H1 (cell line): ENCODE measurements at regions not wholly inside any gene's neighbourhood (a gene's known extent, or its start where the extent isn't known, plus 50 kb on each side); places are given as distances from the start of the nearest gene placed in this dataset.

ENCODE experiments used
- CTCF ChIA-PET: fragments of 300-600 bp; sonication (Branson Sonifier 250); formaldehyde crosslinking; loops from one replicate; lab custom pipeline; 2021; ENCODE audit not compliant: partially characterized antibody; lab: Charles Lee
- POLR2A ChIA-PET: fragments of 300-600 bp; sonication (Branson Sonifier 250); formaldehyde crosslinking; loops from one replicate; lab custom pipeline; 2021; ENCODE audit warnings: inconsistent platforms; ENCODE audit not compliant: partially characterized antibody; lab: Charles Lee
- DNase-seq, 2 experiments: peaks; one replicate each; pipeline versions ENCODE4 v3.0.0 to v3.0.0-alpha.2; 2010 to 2022; ENCODE audit warnings: low spot score in 2 of 2, low read depth in 1 of 2, mixed read lengths in 1 of 2
- FAIRE-seq: peaks from 2 replicates; lab custom pipeline; 2011; peaks lifted over from hg19 to GRCh38; lab: Jason Lieb, UNC
- H2AFZ ChIP-seq: 2 replicates; pipeline ENCODE4 v1.8.1; 2012; ENCODE audit warnings: low read length, inconsistent platforms
- H2AK5ac ChIP-seq: 2 replicates; pipeline ENCODE4 v1.6.1; 2013; ENCODE audit warnings: low read depth, low read length
- H2BK120ac ChIP-seq: replicated peaks from 2 replicates; pipeline ENCODE3; 2013; ENCODE audit warnings: low read depth, low read length, inconsistent platforms
- H2BK12ac ChIP-seq: 2 replicates; pipeline ENCODE4 v1.6.1; 2013; ENCODE audit warnings: low read depth, low read length
- H2BK15ac ChIP-seq: 2 replicates; pipeline ENCODE4 v1.6.1; 2013; ENCODE audit warnings: low read length
- H2BK20ac ChIP-seq: 2 replicates; pipeline ENCODE4 v1.6.1; 2013; ENCODE audit warnings: low read length
- H2BK5ac ChIP-seq: 2 replicates; pipeline ENCODE4 v1.6.1; 2013; ENCODE audit warnings: low read depth, low read length
- H3K14ac ChIP-seq: 2 replicates; pipeline ENCODE4 v1.6.1; 2013; ENCODE audit warnings: inconsistent platforms; ENCODE audit not compliant: insufficient read length
- H3K18ac ChIP-seq: 2 replicates; pipeline ENCODE4 v1.6.1; 2013; ENCODE audit warnings: low read length; ENCODE audit errors: extremely low read depth
- H3K23ac ChIP-seq: 2 replicates; pipeline ENCODE4 v1.6.1; 2013; ENCODE audit warnings: inconsistent platforms; ENCODE audit not compliant: insufficient read length
- H3K23me2 ChIP-seq: 2 replicates; pipeline ENCODE4 v1.6.1; 2013; ENCODE audit warnings: low read depth, low read length
- H3K27ac ChIP-seq: 2 replicates; pipeline ENCODE4 v1.6.1; 2011; ENCODE audit warnings: low read depth, low read length, inconsistent platforms
- H3K27me3 ChIP-seq, 4 experiments: replicated peaks in 1 of 4; 1 replicate in 1 of 4; 2 replicates in 3 of 4; pipeline versions ENCODE4 v1.6.1 to v1.8.1; 2011 to 2013; ENCODE audit warnings: low read length in 3 of 4, mild to moderate bottlenecking in 3 of 4, inconsistent platforms in 2 of 4, mixed read lengths in 2 of 4, moderate library complexity in 1 of 4; ENCODE audit not compliant: control insufficient read depth in 3 of 4, insufficient read depth in 3 of 4; ENCODE audit errors: extremely low read depth in 1 of 4
- H3K36me3 ChIP-seq, 4 experiments: 2 replicates each; pipeline versions ENCODE4 v1.6.1 to v1.8.1; 2011 to 2013; ENCODE audit warnings: mild to moderate bottlenecking in 4 of 4, low read length in 3 of 4, moderate library complexity in 2 of 4, control low read depth in 1 of 4, inconsistent platforms in 1 of 4; ENCODE audit not compliant: insufficient read depth in 4 of 4, control insufficient read depth in 2 of 4
- H3K4ac ChIP-seq: replicated peaks from 2 replicates; pipeline ENCODE3; 2013; ENCODE audit warnings: low read length, low read depth, mixed read lengths, inconsistent platforms; ENCODE audit not compliant: insufficient read length
- H3K4me1 ChIP-seq, 4 experiments: replicated peaks in 1 of 4; 1 replicate in 1 of 4; 2 replicates in 3 of 4; pipeline versions ENCODE4 v1.6.1 to v1.8.1; 2011 to 2013; ENCODE audit warnings: low read length in 3 of 4, inconsistent platforms in 2 of 4, mixed read lengths in 1 of 4; ENCODE audit not compliant: insufficient read depth in 4 of 4, control insufficient read depth in 3 of 4
- H3K4me2 ChIP-seq, 2 experiments: 2 replicates each; pipeline versions ENCODE4 v1.6.1 to v1.8.1; 2011 to 2013; ENCODE audit warnings: low read depth in 2 of 2, low read length in 2 of 2, control low read depth in 1 of 2, inconsistent platforms in 1 of 2, mild to moderate bottlenecking in 1 of 2; ENCODE audit not compliant: insufficient read depth in 1 of 2
- H3K4me3 ChIP-seq, 4 experiments: fragments of 200-600, 300-600 bp in 1 of 4; sonication (generic), shearing (Covaris generic), sonication (Bioruptor Twin) in 1 of 4; 2 replicates each; pipeline versions ENCODE4 v1.5.1 to v1.8.1; 2011 to 2016; ENCODE audit warnings: low read length in 4 of 4, low read depth in 3 of 4, control low read depth in 2 of 4, inconsistent platforms in 2 of 4, mild to moderate bottlenecking in 2 of 4, mixed read lengths in 1 of 4, moderate library complexity in 1 of 4; ENCODE audit not compliant: insufficient read depth in 2 of 4; ENCODE audit errors: extremely low read depth in 1 of 4
- H3K56ac ChIP-seq: replicated peaks from 2 replicates; pipeline ENCODE3; 2013; ENCODE audit warnings: low read depth, mild to moderate bottlenecking, mixed read lengths, low read length, inconsistent platforms; ENCODE audit not compliant: insufficient read length
- H3K79me1 ChIP-seq: 2 replicates; pipeline ENCODE4 v1.6.1; 2013; ENCODE audit warnings: low read depth, low read length, control low read depth
- H3K79me2 ChIP-seq, 2 experiments: 2 replicates each; pipeline versions ENCODE4 v1.6.1 to v1.8.1; 2012 to 2013; ENCODE audit warnings: low read length in 2 of 2, mild to moderate bottlenecking in 2 of 2, inconsistent platforms in 1 of 2; ENCODE audit not compliant: insufficient read depth in 2 of 2, control insufficient read depth in 1 of 2
- H3K9ac ChIP-seq, 4 experiments: replicated peaks in 1 of 4; 1 replicate in 1 of 4; 2 replicates in 3 of 4; pipeline versions ENCODE4 v1.6.1 to v1.8.1; 2011 to 2013; ENCODE audit warnings: low read depth in 3 of 4, low read length in 3 of 4, control low read depth in 2 of 4, mild to moderate bottlenecking in 2 of 4, moderate library complexity in 2 of 4, inconsistent platforms in 1 of 4; ENCODE audit errors: extremely low read depth in 1 of 4
- H3K9me3 ChIP-seq, 2 experiments: 2 replicates each; pipeline versions ENCODE4 v1.6.1 to v1.8.1; 2012 to 2013; ENCODE audit warnings: mild to moderate bottlenecking in 2 of 2, moderate library complexity in 2 of 2, control low read depth in 1 of 2, inconsistent platforms in 1 of 2, low read depth in 1 of 2, low read length in 1 of 2, mixed read lengths in 1 of 2; ENCODE audit not compliant: insufficient read depth in 2 of 2
- H4K20me1 ChIP-seq, 2 experiments: replicated peaks in 1 of 2; 2 replicates each; pipeline versions ENCODE3 to v1.8.1; 2011 to 2013; ENCODE audit warnings: inconsistent platforms in 2 of 2, low read length in 2 of 2, mild to moderate bottlenecking in 1 of 2; ENCODE audit not compliant: insufficient read depth in 2 of 2, control insufficient read depth in 1 of 2
- H4K5ac ChIP-seq: 2 replicates; pipeline ENCODE4 v1.6.1; 2013; ENCODE audit warnings: low read length, low read depth, mixed read lengths, inconsistent platforms; ENCODE audit not compliant: insufficient read length
- H4K8ac ChIP-seq: 2 replicates; pipeline ENCODE4 v1.8.0; 2013; ENCODE audit warnings: mild to moderate bottlenecking, moderate library complexity, low read length, inconsistent platforms; ENCODE audit not compliant: insufficient read depth; ENCODE audit errors: extremely low read depth
- H4K91ac ChIP-seq: replicated peaks from 2 replicates; pipeline ENCODE3; 2013; ENCODE audit warnings: low read length, mixed read lengths, inconsistent platforms; ENCODE audit not compliant: insufficient read length
- CEBPB ChIP-seq: IDR thresholded peaks from 2 replicates; pipeline ENCODE4 v1.6.1; 2012; ENCODE audit warnings: low read depth, low read length
- EGR1 ChIP-seq: IDR thresholded peaks from 2 replicates; pipeline ENCODE4 v1.6.1; 2011; ENCODE audit warnings: low read depth, low read length, borderline replicate concordance
- EZH2 ChIP-seq: fragments of 200-600 bp; sonication (generic); IDR thresholded peaks from 2 replicates; pipeline ENCODE4 v1.7.1; 2012; ENCODE audit warnings: low read depth, mild to moderate bottlenecking, moderate library complexity, low read length, inconsistent platforms; ENCODE audit not compliant: severe bottlenecking
- RBBP5 ChIP-seq: IDR thresholded peaks from 2 replicates; pipeline ENCODE4 v1.7.1; 2012; ENCODE audit warnings: low read depth, mild to moderate bottlenecking, inconsistent platforms, low read length, moderate library complexity, borderline replicate concordance
- RXRA ChIP-seq: IDR thresholded peaks from 2 replicates; pipeline ENCODE4 v1.6.1; 2011; ENCODE audit warnings: low read depth, mild to moderate bottlenecking, low read length, moderate library complexity; ENCODE audit not compliant: insufficient read depth
- SAP30 ChIP-seq: fragments of 300-600 bp; sonication (generic); IDR thresholded peaks from 2 replicates; pipeline ENCODE4 v1.7.1; 2012; ENCODE audit warnings: low read length, moderate library complexity, mild to moderate bottlenecking, inconsistent platforms; ENCODE audit not compliant: insufficient read depth, insufficient replicate concordance
- SP2 ChIP-seq: IDR thresholded peaks from 2 replicates; pipeline ENCODE4 v1.6.1; 2012; ENCODE audit warnings: mild to moderate bottlenecking, low read length, inconsistent platforms
- SUZ12 ChIP-seq: fragments of 200-600 bp; sonication (generic); IDR thresholded peaks from 2 replicates; pipeline ENCODE4 v1.6.1; 2012; ENCODE audit warnings: mild to moderate bottlenecking, inconsistent platforms, low read length, moderate library complexity, mixed read lengths
- TCF12 ChIP-seq: IDR thresholded peaks from 2 replicates; pipeline ENCODE4 v1.6.1; 2011; ENCODE audit warnings: low read depth, mild to moderate bottlenecking, low read length
- WGBS, 2 experiments: shearing (Covaris generic) in 1 of 2; methylation state at CpG; one replicate each; pipeline versions ENCODE4 v1.1.6 to v1.1.7; 2013 to 2015; ENCODE audit warnings: low lambda C conversion rate in 2 of 2, mixed read lengths in 2 of 2, inconsistent platforms in 1 of 2, low coverage in 1 of 2, missing lambda C conversion rate in 1 of 2; ENCODE audit not compliant: insufficient replicate concordance in 2 of 2, insufficient coverage in 1 of 2, insufficient read length in 1 of 2; ENCODE audit errors: extremely low coverage in 1 of 2, missing lambda C conversion rate in 1 of 2; 5-methylcytosine and 5-hydroxymethylcytosine counted together
- TF ChIP-seq, protein P1 (sequence below): IDR thresholded peaks from 2 replicates; pipeline ENCODE4 v1.6.1; 2012; ENCODE audit warnings: low read length, inconsistent platforms

DNA sequence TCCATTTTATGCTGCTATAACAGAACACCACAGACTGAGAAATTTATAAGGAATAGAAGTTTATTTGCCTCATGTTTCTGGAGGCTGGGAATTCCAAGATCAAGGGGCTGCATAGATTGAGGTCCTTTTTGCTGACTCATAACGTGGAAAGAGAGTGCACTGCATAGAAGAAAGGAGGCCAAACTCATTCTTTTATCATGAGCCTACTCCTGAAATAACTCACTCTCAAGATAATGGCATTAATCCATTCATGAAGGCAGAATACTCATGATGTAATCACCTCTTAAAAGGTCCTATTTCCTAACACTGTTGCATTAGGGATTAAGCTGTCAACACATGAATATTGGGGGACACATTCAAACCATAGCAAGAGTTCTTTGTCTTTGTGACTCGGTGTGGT lies 60.0 kb upstream of the FBXO33 start:
- Histone ChIP-seq H3K18ac (no peak overlapping the region), H3K4me1 (peaks cover 0 to 6% (median 2%) of the 10 kb centered on the region in 4 experiments; a peak in 2 of 7 replicates), H3K27me3 (no peaks in the 10 kb centered on the region), H3K14ac (no peak overlapping the region), H3K56ac (no peak overlapping the region), H3K27ac (no peak overlapping the region), H3K4me2 (no peak overlapping the region), H2AK5ac (no peak overlapping the region), H4K91ac (no peak overlapping the region), H3K9ac (no peak overlapping the region), H4K20me1 (no peaks in the 10 kb centered on the region), H4K8ac (no peak overlapping the region), H3K9me3 (peaks cover 15 to 17% of the 10 kb centered on the region in 2 experiments), H2AFZ (no peak overlapping the region), H3K36me3 (no peaks in the 10 kb centered on the region), H2BK12ac (no peak overlapping the region), H2BK120ac (no peak overlapping the region), H3K4ac (no peak overlapping the region), H2BK20ac (no peak overlapping the region), H4K5ac (no peak overlapping the region), H3K23ac (no peak overlapping the region), H3K4me3 (no peak overlapping the region), H3K23me2 (no peaks in the 10 kb centered on the region), H2BK15ac (no peak overlapping the region), H2BK5ac (no peak overlapping the region), H3K79me1 (no peaks in the 10 kb centered on the region), H3K79me2 (no peaks in the 10 kb centered on the region)
- CTCF ChIA-PET, result interaction anchor here (0.7 kb wide), 1 partner anchor 1417 kb away, joined by 3 read pairs; no protein-coding TSS in a partner anchor
- no peak for DNase-seq
- 81% methylated on average over 2 of the region's 2 CpGs; no CpG with 5 or more reads in 1 of the 2 experiments for WGBS, 2 experiments
- POLR2A ChIA-PET, result no interaction called here
- FAIRE-seq, result no peak
- TF ChIP-seq, protein P1, sequence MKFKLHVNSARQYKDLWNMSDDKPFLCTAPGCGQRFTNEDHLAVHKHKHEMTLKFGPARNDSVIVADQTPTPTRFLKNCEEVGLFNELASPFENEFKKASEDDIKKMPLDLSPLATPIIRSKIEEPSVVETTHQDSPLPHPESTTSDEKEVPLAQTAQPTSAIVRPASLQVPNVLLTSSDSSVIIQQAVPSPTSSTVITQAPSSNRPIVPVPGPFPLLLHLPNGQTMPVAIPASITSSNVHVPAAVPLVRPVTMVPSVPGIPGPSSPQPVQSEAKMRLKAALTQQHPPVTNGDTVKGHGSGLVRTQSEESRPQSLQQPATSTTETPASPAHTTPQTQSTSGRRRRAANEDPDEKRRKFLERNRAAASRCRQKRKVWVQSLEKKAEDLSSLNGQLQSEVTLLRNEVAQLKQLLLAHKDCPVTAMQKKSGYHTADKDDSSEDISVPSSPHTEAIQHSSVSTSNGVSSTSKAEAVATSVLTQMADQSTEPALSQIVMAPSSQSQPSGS, result no peak
- TF ChIP-seq EGR1, result no peak
- no peak for TF ChIP-seq RBBP5
- no peak for TF ChIP-seq RXRA
- TF ChIP-seq EZH2, result no peak
- no peak for TF ChIP-seq SUZ12
- no peak for TF ChIP-seq SAP30
- TF ChIP-seq SP2, result no peak
- TF ChIP-seq TCF12, result no peak
- no peak for TF ChIP-seq CEBPB
